NK-92 treated with Interleukin-12 subunit alpha and Interleukin-12 subunit beta, amount 100 ng/mL, for 24 hours (cell line): ENCODE measurements at regions not wholly inside any gene's neighbourhood (a gene's known extent, or its start where the extent isn't known, plus 50 kb on each side); places are given as distances from the start of the nearest gene placed in this dataset.

Source experiments
- DNase-seq: peaks from one replicate; lab custom pipeline; 2025; lab: John Stamatoyannopoulos, UW

GRCh38 chr13:61030445-61030844 is 385.2 kb downstream of the PCDH20 start:
- no peak for DNase-seq

- no peak for DNase-seq
Observed at GRCh38 chr13:61029064-61029463, 386.6 kb downstream of the PCDH20 start.

GRCh38 chr13:61024046-61024445 is 391.6 kb downstream of the PCDH20 start:
- no peak for DNase-seq

GRCh38 chr13:61021838-61022237 is 393.8 kb downstream of the PCDH20 start:
- no peak for DNase-seq

GRCh38 chr13:61013796-61014195 is 401.9 kb downstream of the PCDH20 start:
- no peak for DNase-seq

- no peak for DNase-seq
Observed at GRCh38 chr13:61010358-61010757, 405.3 kb downstream of the PCDH20 start.

- no peak for DNase-seq
Observed at GRCh38 chr13:61002686-61003085, 413.0 kb downstream of the PCDH20 start.

GRCh38 chr13:60990032-60990733 is 425.5 kb downstream of the PCDH20 start:
- DNase-seq = no peak

- no peak for DNase-seq
Observed at GRCh38 chr13:60986301-60986700, 429.3 kb downstream of the PCDH20 start.

DNA sequence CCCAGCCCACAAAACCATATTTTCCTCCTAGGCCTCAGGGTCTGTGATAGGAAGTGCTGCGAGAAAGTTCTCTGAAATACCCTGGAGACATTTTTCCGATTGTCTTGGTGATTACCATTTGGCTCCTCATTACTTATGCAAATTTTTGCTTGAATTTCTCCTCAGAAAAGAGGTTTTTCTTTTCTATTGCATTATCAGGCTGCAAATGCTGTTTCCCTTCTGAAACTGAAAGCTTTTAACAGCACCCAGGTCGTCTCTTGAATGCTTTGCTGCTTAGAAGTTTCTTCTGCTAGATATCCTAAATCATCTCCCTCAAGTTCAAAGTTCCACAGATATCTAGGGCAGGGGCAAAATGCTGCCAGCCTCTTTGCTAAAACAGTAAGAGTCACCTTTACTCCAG is 434.2 kb downstream of the PCDH20 start:
- no peak for DNase-seq

- DNase-seq = no peak
Observed at GRCh38 chr13:60976367-60976766, 439.3 kb downstream of the PCDH20 start.

GRCh38 chr13:60974296-60974695 is 441.4 kb downstream of the PCDH20 start:
- no peak for DNase-seq

- DNase-seq = no peak
Observed at GRCh38 chr13:60973529-60973928, 442.1 kb downstream of the PCDH20 start.

- no peak for DNase-seq
Observed at GRCh38 chr13:60970736-60971135, 444.9 kb downstream of the PCDH20 start.

- DNase-seq = no peak
Observed at GRCh38 chr13:60969656-60970055, 446.0 kb downstream of the PCDH20 start.

DNA sequence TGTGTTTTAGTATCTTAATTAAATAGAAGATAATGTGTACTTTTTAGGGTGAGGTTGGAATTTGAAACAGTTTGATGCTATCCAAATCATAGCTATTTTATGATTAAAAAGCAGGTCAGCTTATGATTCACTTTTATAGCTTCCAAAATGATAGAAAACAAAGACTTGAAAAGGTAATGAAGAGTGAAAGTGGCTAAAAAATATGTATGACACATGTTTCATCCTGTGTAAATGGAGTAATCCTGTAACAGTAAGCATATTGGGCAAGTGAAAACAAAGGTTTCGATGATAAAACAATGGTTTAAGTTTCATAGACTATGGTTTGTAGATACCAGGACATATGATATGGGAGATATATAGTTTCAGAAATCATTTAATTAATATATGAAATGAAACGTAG is 456.2 kb downstream of the PCDH20 start:
- DNase-seq = no peak

DNA sequence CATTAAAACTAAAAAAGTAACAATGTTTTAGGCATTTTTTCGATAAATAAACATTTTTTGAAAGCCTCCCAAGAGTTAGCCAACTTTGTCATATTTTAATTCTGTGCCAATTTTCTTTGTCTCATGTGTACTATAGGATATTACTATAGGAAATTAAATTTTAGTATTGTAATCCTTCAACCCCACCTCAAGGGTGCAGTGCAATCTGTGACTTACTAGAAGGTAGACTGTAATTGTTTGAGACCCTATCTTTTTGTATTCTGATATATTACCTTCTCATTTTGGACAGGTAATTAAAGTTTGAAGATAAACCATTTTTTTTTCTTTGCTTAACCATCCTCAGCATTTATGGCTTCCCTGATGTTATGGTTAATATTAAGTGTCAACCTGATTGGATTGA is 457.8 kb downstream of the PCDH20 start:
- DNase-seq = no peak

- no peak for DNase-seq
Observed at GRCh38 chr13:60945396-60945795, 470.3 kb downstream of the PCDH20 start.

DNA sequence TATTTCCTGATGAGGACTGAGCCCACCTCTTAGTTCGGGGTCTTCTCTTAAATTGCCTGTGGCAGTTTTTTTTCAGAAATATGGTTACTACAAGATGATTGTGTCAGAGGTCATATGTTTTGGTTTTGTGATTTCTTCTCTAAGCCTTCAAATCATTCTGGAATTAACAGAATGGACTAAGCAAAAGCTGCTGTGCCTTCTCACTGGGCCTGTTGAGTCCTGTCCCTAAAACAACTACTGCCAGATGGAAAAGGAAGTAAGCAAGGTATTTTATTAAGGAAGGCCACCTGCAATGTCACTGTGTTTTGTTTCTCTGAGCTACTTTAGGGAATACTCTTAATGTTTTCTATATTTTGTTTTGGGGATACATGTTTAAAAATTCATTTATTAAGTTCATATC is 470.8 kb downstream of the PCDH20 start:
- no peak for DNase-seq

GRCh38 chr13:60944016-60944415 is 471.6 kb downstream of the PCDH20 start:
- DNase-seq = no peak

DNA sequence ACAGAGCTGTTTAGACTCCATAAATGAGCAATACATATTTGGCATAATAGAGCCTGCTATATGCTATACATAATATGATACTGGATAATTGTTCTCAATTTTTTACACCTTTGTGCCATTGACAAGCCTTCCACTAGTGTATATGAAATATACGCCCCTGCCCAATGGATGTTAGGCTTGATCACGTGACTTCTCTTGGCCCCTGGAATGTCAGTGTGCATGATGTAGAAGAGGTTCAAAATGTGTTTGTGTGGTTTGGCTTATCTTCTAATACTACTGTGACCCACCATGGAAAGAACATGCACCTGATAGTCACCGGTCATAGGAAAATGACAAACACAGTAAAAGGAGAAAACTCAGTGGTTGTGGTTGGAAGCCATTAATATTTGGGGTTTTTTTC is 479.4 kb downstream of the PCDH20 start:
- DNase-seq = no peak

DNA sequence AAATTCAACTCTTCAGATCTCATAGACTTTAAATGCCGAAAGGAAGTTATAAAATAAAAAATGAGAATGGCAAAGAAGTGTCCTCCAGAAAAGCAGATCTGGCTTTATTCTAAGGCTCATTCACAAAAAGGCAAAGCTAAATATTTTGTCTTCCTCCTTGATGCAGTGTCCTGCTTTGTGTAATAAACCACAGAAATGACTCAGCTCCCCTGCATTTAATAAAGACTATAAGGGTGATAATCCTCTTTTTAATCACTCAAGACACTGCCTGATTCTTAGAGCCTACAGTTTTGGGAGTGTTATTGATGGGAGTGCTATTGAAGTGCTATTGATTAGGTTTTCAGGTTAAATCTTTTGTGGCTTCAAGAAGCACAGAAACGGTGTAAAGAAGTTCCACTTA is 482.0 kb downstream of the PCDH20 start:
- no peak for DNase-seq

GRCh38 chr13:60931858-60932546 is 483.6 kb downstream of the PCDH20 start:
- DNase-seq = no peak

GRCh38 chr13:60925686-60926085 is 490.0 kb downstream of the PCDH20 start:
- no peak for DNase-seq
